ENCODE measurements at regions not wholly inside any gene's neighbourhood (a gene's known extent, or its start where the extent isn't known, plus 50 kb on each side); places are given as distances from the start of the nearest gene placed in this dataset.
A peak's percentile ranks its signal among the peaks of the same experiment; 100 is the strongest.

GRCh38 chr2:120617055-120617454, 118.6 kb upstream of the GLI2 start:
- Histone ChIP-seq H3K4me1 (peaks cover 4% of the 10 kb centered on the region in 2 donors), H3K9me3 (no peaks in the 10 kb centered on the region), H3K36me3 (no peaks in the 10 kb centered on the region), H3K4me3 (no peak overlapping the region), H3K27me3 (no peaks in the 10 kb centered on the region), H3K27ac (no peak overlapping the region)
- ATAC-seq (peak; percentile 91 to 98), DNase-seq (peak in 1 of 2 donors; percentile 49)
- intact Hi-C loops (cut with DNase I; ENCODE audit: low total_unique reads) (no loop called here), in situ Hi-C loops (cut with MboI; ENCODE audit: low sequenced_read_pairs in 4 of 4) (no loop called here)
- TF ChIP-seq CTCF (IDR thresholded peaks at IDR 0.05 in 4 of 5, conservative IDR thresholded peaks at IDR 0.05 in 1 of 5) (no peak), POLR2A (IDR thresholded peaks at IDR 0.05) (no peak)

- TF ChIP-seq POLR2A (IDR thresholded peaks at IDR 0.05): no peak
- TF ChIP-seq CTCF (IDR thresholded peaks at IDR 0.05 in 4 of 5, conservative IDR thresholded peaks at IDR 0.05 in 1 of 5): no peak
- H3K27me3 ChIP-seq: no peaks in the 10 kb centered on the region
- H3K4me3 ChIP-seq: no peak overlapping the region
- H3K36me3 ChIP-seq: no peaks in the 10 kb centered on the region
- no peak for DNase-seq
- H3K4me1 ChIP-seq: peaks cover 4% of the 10 kb centered on the region in 2 donors
- intact Hi-C loops (cut with DNase I; ENCODE audit: low total_unique reads): no loop called here
- no peak for ATAC-seq
- no peaks in the 10 kb centered on the region for H3K9me3 ChIP-seq
- no peak overlapping the region for H3K27ac ChIP-seq
- in situ Hi-C loops (cut with MboI; ENCODE audit: low sequenced_read_pairs in 4 of 4): no loop called here
These were observed 116.8 kb upstream of the GLI2 start for GRCh38 chr2:120618830-120619229.

GRCh38 chr2:120619579-120619978, 116.1 kb upstream of the GLI2 start:
- Histone ChIP-seq H3K27ac (no peak overlapping the region), H3K36me3 (no peaks in the 10 kb centered on the region), H3K9me3 (no peaks in the 10 kb centered on the region), H3K4me1 (peaks cover 4% of the 10 kb centered on the region in 2 donors), H3K4me3 (no peak overlapping the region), H3K27me3 (no peaks in the 10 kb centered on the region)
- no peak for TF ChIP-seq POLR2A (IDR thresholded peaks at IDR 0.05)
- TF ChIP-seq CTCF (IDR thresholded peaks at IDR 0.05 in 4 of 5, conservative IDR thresholded peaks at IDR 0.05 in 1 of 5): no peak
- intact Hi-C loops (cut with DNase I; ENCODE audit: low total_unique reads) (no loop called here), in situ Hi-C loops (cut with MboI; ENCODE audit: low sequenced_read_pairs in 4 of 4) (no loop called here)
- no peak for ATAC-seq
- DNase-seq: no peak

GRCh38 chr2:120620025-120620793, 115.5 kb upstream of the GLI2 start:
- H3K4me3 ChIP-seq: no peak overlapping the region
- DNase-seq: no peak
- H3K27ac ChIP-seq: no peak overlapping the region
- TF ChIP-seq POLR2A (IDR thresholded peaks at IDR 0.05) (no peak), CTCF (IDR thresholded peaks at IDR 0.05 in 4 of 5, conservative IDR thresholded peaks at IDR 0.05 in 1 of 5) (no peak)
- no peaks in the 10 kb centered on the region for H3K9me3 ChIP-seq
- H3K36me3 ChIP-seq: no peaks in the 10 kb centered on the region
- intact Hi-C loops (cut with DNase I; ENCODE audit: low total_unique reads) (no loop called here), in situ Hi-C loops (cut with MboI; ENCODE audit: low sequenced_read_pairs in 4 of 4) (no loop called here)
- H3K27me3 ChIP-seq: no peaks in the 10 kb centered on the region
- peaks cover 4% of the 10 kb centered on the region in 2 donors for H3K4me1 ChIP-seq
- no peak for ATAC-seq
